Peyer's patch (tissue), 4 donors: ENCODE measurements at regions not wholly inside any gene's neighbourhood (a gene's known extent, or its start where the extent isn't known, plus 50 kb on each side); places are given as distances from the start of the nearest gene placed in this dataset.

Experiments used
- DNase-seq, 3 donors: peaks; one replicate each; pipeline ENCODE4 v3.0.0-alpha.2; 2017 to 2019
- H3K27ac ChIP-seq, 4 donors: fragments of 200-600 bp; sonication (generic); one replicate each; pipeline ENCODE4 v1.5.1; 2016 to 2019
- H3K27me3 ChIP-seq, 2 donors: fragments of 200-600 bp; sonication (generic); one replicate each; pipeline ENCODE4 v1.5.1; 2019
- H3K36me3 ChIP-seq, 3 donors: fragments of 200-600 bp; sonication (generic); one replicate each; pipeline ENCODE4 v1.5.1; 2016 to 2019
- H3K4me1 ChIP-seq, 4 donors: fragments of 200-600 bp; sonication (generic); one replicate each; pipeline ENCODE4 v1.5.1; 2016 to 2019
- H3K4me3 ChIP-seq, 4 donors: fragments of 200-600 bp; sonication (generic); 1 replicate in 3 of 4; 2 replicates in 1 of 4; pipeline ENCODE4 v1.5.1; 2016 to 2019; ENCODE audit warnings: mild to moderate bottlenecking in 1 of 4
- H3K9me3 ChIP-seq, 4 donors: fragments of 200-600 bp; sonication (generic); one replicate each; pipeline ENCODE4 v1.5.1; 2016 to 2019; ENCODE audit warnings: mild to moderate bottlenecking in 1 of 4
- CTCF ChIP-seq, 6 experiments: fragments of 450-650 bp in 4 of 6; fragments of 200-600 bp in 2 of 6; sonication (generic) in 1 of 6; IDR thresholded peaks; one replicate each; pipeline ENCODE4 v1.5.1; 2017 to 2019; ENCODE audit warnings: antibody characterized with exemption in 6 of 6, mild to moderate bottlenecking in 3 of 6, moderate library complexity in 1 of 6
- POLR2A ChIP-seq, 2 donors: fragments of 450-650 bp; IDR thresholded peaks; one replicate each; pipeline ENCODE4 v1.5.1; 2017; ENCODE audit warnings: antibody characterized with exemption in 2 of 2, mild to moderate bottlenecking in 2 of 2, moderate library complexity in 2 of 2

- peaks cover 0 to 5% (median 0%) of the 10 kb centered on the region in 4 donors for H3K4me1 ChIP-seq
- no peak for DNase-seq
- H3K9me3 ChIP-seq = peaks cover 0 to 17% (median 0%) of the 10 kb centered on the region in 4 donors
- no peak overlapping the region for H3K27ac ChIP-seq
- no peaks in the 10 kb centered on the region for H3K36me3 ChIP-seq
- H3K4me3 ChIP-seq = no peak overlapping the region
- no peaks in the 10 kb centered on the region for H3K27me3 ChIP-seq
- TF ChIP-seq CTCF (IDR thresholded peaks at IDR 0.05) (no peak), POLR2A (IDR thresholded peaks at IDR 0.05) (no peak)
These were observed 163.2 kb upstream of the OLIG3 start for GRCh38 chr6:137657351-137657911.

GRCh38 chr6:137658287-137658686, 164.1 kb upstream of the OLIG3 start:
- TF ChIP-seq CTCF (IDR thresholded peaks at IDR 0.05) (no peak), POLR2A (IDR thresholded peaks at IDR 0.05) (no peak)
- DNase-seq = no peak
- no peak overlapping the region for H3K27ac ChIP-seq
- H3K27me3 ChIP-seq = no peaks in the 10 kb centered on the region
- no peaks in the 10 kb centered on the region for H3K4me1 ChIP-seq
- H3K9me3 ChIP-seq = peaks cover 0 to 13% (median 0%) of the 10 kb centered on the region in 4 donors
- no peak overlapping the region for H3K4me3 ChIP-seq
- H3K36me3 ChIP-seq = no peaks in the 10 kb centered on the region

GRCh38 chr6:137659871-137660270, 165.7 kb upstream of the OLIG3 start:
- Histone ChIP-seq H3K4me3 (no peak overlapping the region), H3K9me3 (peaks cover 0 to 2% (median 0%) of the 10 kb centered on the region in 4 donors), H3K27me3 (no peaks in the 10 kb centered on the region), H3K4me1 (no peaks in the 10 kb centered on the region), H3K36me3 (no peaks in the 10 kb centered on the region), H3K27ac (peak overlapping the region in 3 of 4 donors; percentile 15 to 62 (median 42))
- peak in 1 of 6 experiments; percentile 22 for TF ChIP-seq CTCF (IDR thresholded peaks at IDR 0.05)
- no peak for TF ChIP-seq POLR2A (IDR thresholded peaks at IDR 0.05)
- DNase-seq = no peak

GRCh38 chr6:137660296-137660731, 166.1 kb upstream of the OLIG3 start:
- peak overlapping the region in 2 of 4 donors; percentile 15 to 42 for H3K27ac ChIP-seq
- H3K36me3 ChIP-seq = no peaks in the 10 kb centered on the region
- H3K4me1 ChIP-seq = no peaks in the 10 kb centered on the region
- no peak for DNase-seq
- no peak for TF ChIP-seq CTCF (IDR thresholded peaks at IDR 0.05)
- no peak for TF ChIP-seq POLR2A (IDR thresholded peaks at IDR 0.05)
- H3K4me3 ChIP-seq = no peak overlapping the region
- no peaks in the 10 kb centered on the region for H3K9me3 ChIP-seq
- no peaks in the 10 kb centered on the region for H3K27me3 ChIP-seq

- TF ChIP-seq POLR2A (IDR thresholded peaks at IDR 0.05) (no peak), CTCF (IDR thresholded peaks at IDR 0.05) (peak in 5 of 6 experiments; percentile 21 to 64 (median 56))
- no peaks in the 10 kb centered on the region for H3K27me3 ChIP-seq
- no peaks in the 10 kb centered on the region for H3K4me1 ChIP-seq
- H3K36me3 ChIP-seq = no peaks in the 10 kb centered on the region
- no peak overlapping the region for H3K4me3 ChIP-seq
- H3K9me3 ChIP-seq = no peaks in the 10 kb centered on the region
- DNase-seq = peak in 1 of 3 donors; percentile 23
- no peak overlapping the region for H3K27ac ChIP-seq
These were observed 167.4 kb upstream of the OLIG3 start for GRCh38 chr6:137661601-137662000.
